Fibroblast of pulmonary artery (primary cell): ENCODE measurements at regions not wholly inside any gene's neighbourhood (a gene's known extent, or its start where the extent isn't known, plus 50 kb on each side); places are given as distances from the start of the nearest gene placed in this dataset.

ENCODE experiments used
- DNase-seq: peaks from one replicate; pipeline ENCODE4 v3.0.0-alpha.2; 2010; ENCODE audit warnings: low read depth
- H3K4me3 ChIP-seq: replicated peaks from 2 replicates; pipeline ENCODE4 v1.5.1; 2011; ENCODE audit warnings: low read depth, mild to moderate bottlenecking, control low read depth, low read length, moderate library complexity
- TF ChIP-seq, protein P1 (sequence below): IDR thresholded peaks from 2 replicates; pipeline ENCODE4 v1.5.1; 2011; ENCODE audit warnings: mild to moderate bottlenecking, control low read depth, low read length, inconsistent platforms; ENCODE audit errors: missing control alignments

DNA sequence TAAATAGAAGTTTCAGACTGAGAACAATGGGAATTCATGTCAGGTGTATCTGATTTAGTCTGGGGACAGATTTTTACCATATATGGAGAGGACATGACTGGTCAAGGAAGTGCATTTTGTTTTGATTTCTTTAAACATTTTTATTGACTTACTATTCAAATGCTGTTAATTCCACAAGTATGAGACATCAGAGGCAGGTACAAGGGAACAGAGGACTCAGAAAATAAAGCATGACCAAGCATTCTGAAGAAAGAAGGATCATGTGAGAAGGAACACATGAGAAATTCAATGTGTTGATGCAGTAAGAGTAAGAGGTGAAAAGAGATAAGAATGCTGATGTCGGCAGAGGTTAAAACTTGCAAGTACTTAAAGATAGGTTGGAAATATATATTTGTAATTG is 1452.6 kb downstream of the PCDH7 start:
- TF ChIP-seq, protein P1, sequence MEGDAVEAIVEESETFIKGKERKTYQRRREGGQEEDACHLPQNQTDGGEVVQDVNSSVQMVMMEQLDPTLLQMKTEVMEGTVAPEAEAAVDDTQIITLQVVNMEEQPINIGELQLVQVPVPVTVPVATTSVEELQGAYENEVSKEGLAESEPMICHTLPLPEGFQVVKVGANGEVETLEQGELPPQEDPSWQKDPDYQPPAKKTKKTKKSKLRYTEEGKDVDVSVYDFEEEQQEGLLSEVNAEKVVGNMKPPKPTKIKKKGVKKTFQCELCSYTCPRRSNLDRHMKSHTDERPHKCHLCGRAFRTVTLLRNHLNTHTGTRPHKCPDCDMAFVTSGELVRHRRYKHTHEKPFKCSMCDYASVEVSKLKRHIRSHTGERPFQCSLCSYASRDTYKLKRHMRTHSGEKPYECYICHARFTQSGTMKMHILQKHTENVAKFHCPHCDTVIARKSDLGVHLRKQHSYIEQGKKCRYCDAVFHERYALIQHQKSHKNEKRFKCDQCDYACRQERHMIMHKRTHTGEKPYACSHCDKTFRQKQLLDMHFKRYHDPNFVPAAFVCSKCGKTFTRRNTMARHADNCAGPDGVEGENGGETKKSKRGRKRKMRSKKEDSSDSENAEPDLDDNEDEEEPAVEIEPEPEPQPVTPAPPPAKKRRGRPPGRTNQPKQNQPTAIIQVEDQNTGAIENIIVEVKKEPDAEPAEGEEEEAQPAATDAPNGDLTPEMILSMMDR: no peak
- no peak overlapping the region for H3K4me3 ChIP-seq
- peak; percentile 53 for DNase-seq

DNA sequence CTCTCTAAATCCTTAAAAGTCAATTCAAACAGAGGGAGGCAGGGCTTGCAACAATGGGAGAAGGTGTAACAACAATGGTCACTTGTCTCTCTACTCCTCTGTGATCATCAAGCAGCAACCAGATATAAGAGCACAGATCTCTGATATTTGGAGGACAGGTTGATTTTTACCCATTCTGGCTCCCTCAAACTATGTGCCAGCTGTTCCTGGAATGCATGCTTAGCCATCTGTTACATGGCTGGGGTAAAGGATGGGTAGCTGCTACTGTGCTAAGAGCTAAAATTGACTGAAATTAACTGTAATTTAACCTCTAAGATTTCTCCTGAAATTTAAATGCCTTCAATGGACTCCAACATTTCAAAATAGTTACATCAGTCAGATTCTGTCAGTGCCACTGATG is 1459.9 kb downstream of the PCDH7 start:
- TF ChIP-seq, protein P1: no peak
- DNase-seq: no peak
- H3K4me3 ChIP-seq: no peak overlapping the region

DNA sequence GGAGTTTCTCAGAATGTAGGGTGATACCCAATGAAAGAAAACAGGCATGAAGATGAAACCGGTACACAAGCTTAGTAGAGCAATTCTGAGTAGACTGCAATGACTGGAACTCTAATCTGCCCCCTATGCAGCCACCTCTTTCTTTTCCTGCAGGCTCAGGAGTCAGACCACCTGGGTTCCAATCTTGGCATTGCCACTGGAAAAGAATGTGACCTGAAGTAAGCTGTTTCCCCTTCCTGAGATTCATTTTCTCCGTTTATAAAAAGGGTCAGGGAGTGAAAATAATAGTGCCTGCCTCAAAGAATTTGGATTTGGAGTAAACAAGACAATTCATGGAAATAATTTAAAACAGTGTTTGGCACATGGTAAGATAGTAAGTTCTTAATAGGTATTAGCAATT is 1464.0 kb downstream of the PCDH7 start:
- TF ChIP-seq, protein P1: no peak
- DNase-seq: no peak
- H3K4me3 ChIP-seq: no peak overlapping the region

DNA sequence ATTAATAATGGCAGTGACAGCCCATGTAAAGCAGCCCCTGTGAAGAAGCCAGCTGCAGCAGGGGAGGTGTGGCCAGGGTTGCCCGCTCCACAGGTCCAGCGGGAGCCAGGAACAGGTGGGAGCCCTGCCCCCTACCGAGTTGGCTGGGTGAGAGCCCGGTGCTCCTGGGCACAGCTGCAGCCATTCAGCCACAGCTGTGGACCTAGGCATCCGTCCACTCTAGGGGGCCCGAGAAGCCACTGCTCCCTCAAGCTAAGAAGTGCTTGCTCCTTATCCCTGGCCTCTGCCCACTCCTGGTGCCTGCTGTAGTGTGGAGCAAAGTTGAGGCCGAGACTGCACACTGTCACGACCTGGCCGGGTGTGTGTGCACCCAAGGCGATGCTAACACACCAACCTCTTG is 1469.0 kb downstream of the PCDH7 start:
- no peak overlapping the region for H3K4me3 ChIP-seq
- DNase-seq: no peak
- TF ChIP-seq, protein P1: no peak

DNA sequence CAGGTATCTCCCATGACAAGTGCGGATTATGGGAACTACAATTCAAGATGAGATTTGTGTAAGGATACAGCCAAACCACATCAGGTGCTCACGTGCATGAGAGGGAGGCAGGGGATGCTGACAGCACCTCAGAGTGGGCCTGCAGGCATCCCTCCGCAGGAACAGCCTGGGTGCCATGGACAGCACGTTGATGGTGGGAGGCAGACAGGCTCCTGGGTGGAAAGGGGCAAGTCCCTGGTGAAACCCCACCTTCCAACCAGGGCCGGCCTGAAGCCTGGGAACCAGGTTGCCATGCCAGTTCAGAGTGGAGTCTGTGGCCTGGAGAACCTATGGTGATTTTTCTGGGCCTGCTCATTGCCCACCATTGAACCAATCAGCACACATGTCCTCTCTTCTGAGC is 1469.6 kb downstream of the PCDH7 start:
- no peak for DNase-seq
- no peak overlapping the region for H3K4me3 ChIP-seq
- TF ChIP-seq, protein P1: no peak

DNA sequence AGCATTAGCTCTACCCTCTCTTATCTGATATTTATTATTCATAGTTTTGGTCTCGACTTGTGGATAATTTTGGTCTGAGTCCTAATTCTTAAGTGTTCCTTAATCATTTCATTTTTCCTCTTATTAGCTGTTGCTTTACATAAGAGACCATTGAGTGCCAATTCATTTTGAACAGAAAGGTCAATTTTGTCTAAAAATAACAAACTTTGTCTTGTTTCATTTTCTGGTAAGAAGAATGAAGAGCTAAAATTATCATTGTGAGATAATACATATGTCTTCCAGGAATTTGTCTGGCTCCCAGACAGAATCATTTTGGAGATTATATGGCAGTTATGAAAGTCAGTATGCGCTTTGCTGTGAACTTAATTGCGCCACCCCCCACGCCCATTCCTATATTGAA is 1471.8 kb downstream of the PCDH7 start:
- peak; percentile 4 for DNase-seq
- H3K4me3 ChIP-seq: no peak overlapping the region
- TF ChIP-seq, protein P1: no peak

DNA sequence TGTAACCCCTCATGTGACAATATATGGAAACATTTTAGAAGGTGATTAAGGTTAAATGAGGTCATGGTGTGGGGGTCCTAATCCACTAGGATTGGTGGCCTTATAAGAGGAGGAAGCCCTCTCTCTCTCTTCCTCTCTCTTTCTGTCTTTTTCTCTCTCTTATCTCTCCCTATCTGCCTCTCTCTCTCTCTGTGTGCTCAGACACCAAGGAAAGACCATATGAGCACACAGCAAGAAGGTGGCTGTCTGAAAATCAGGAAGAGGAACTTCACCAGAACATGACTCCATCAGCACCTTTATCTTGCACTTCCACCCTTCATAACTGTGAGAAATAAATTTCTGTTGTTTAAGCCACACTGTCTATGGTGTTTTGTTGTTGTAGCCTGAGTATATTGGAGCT is 1472.2 kb downstream of the PCDH7 start:
- H3K4me3 ChIP-seq: no peak overlapping the region
- DNase-seq: no peak
- TF ChIP-seq, protein P1: no peak
